ENCODE measurements at regions not wholly inside any gene's neighbourhood (a gene's known extent, or its start where the extent isn't known, plus 50 kb on each side); places are given as distances from the start of the nearest gene placed in this dataset.

DNA sequence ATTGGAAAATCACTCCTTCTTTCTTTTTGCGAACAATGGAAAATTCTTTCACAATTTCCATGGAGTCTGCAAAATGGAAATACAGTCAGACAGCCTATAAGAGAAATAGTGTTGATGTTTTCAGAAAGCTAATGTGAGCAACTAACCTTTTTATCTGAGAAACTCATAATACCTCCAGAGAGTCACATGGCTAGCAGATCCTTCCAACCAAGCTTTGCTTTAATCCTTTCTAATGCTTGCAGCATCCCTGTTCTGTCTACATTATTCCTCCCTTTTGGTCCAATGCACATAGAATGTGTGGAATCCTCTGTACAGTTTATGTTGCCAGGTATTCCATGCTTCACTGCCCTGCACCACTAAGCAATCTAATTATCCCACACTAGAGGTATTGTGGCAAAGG lies 717.5 kb upstream of the LRRN3 start:
- no peak for TF ChIP-seq EZH2phosphoT487 (IDR thresholded peaks at IDR 0.05; ENCODE audit: borderline replicate concordance, low read length)
- Histone ChIP-seq H3K9ac (ENCODE audit: low read length) (no peak overlapping the region), H3K9me3 (ENCODE audit: low read length) (no peaks in the 10 kb centered on the region), H3K4me3 (ENCODE audit: low read length) (no peak overlapping the region), H3K9me2 (replicated peaks; ENCODE audit: low read length) (no peaks in the 10 kb centered on the region), H3F3A (ENCODE audit: low read length, unreplicated experiment) (no peaks in the 10 kb centered on the region), H3K27ac (ENCODE audit: low read length) (no peak overlapping the region), H3K27me3 (ENCODE audit: low read length) (no peaks in the 10 kb centered on the region), H3K4me2 (ENCODE audit: low read length) (no peak overlapping the region), H3K36me3 (ENCODE audit: low read depth, low read length) (no peaks in the 10 kb centered on the region), H3K79me2 (ENCODE audit: low read length) (no peaks in the 10 kb centered on the region), H3K4me1 (ENCODE audit: insufficient read depth, low read length) (no peaks in the 10 kb centered on the region), H2AFZ (ENCODE audit: low read length) (no peak overlapping the region), H4K20me1 (ENCODE audit: low read length) (no peaks in the 10 kb centered on the region)
- CTCF ChIA-PET: no interaction called here
- no TSS peak for BruUV-seq (replicated peaks)
- intact Hi-C loops (cut with micrococcal nuclease): no loop called here
- DNase-seq (no peak), ATAC-seq (no peak)
- POLR2A ChIA-PET (ENCODE audit: unreplicated experiment): no interaction called here

DNA sequence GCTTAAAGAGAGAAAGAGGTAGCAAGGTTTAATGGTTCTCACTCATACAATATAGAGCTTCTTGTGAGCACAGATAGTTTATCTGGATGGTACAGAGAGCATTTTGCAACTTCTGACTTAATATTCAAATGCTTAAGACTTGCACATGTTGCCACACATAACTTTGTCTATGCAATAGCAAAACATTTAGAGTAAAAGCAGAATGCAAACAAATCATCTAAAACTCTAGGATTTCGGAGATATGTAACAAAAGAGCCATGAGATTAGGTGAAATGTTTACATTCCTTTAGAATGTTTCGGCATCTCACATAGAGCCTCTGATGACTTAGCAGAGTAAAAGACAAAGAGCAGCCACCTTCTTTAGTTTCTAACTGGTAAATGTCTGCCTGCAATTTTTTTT lies 717.1 kb upstream of the LRRN3 start:
- BruUV-seq (replicated peaks): no TSS peak
- H3K27me3 ChIP-seq (ENCODE audit: low read length): no peaks in the 10 kb centered on the region
- no peaks in the 10 kb centered on the region for H3K9me3 ChIP-seq (ENCODE audit: low read length)
- H4K20me1 ChIP-seq (ENCODE audit: low read length): no peaks in the 10 kb centered on the region
- ATAC-seq: no peak
- no peak for TF ChIP-seq EZH2phosphoT487 (IDR thresholded peaks at IDR 0.05; ENCODE audit: borderline replicate concordance, low read length)
- TF ChIP-seq, protein P1, sequence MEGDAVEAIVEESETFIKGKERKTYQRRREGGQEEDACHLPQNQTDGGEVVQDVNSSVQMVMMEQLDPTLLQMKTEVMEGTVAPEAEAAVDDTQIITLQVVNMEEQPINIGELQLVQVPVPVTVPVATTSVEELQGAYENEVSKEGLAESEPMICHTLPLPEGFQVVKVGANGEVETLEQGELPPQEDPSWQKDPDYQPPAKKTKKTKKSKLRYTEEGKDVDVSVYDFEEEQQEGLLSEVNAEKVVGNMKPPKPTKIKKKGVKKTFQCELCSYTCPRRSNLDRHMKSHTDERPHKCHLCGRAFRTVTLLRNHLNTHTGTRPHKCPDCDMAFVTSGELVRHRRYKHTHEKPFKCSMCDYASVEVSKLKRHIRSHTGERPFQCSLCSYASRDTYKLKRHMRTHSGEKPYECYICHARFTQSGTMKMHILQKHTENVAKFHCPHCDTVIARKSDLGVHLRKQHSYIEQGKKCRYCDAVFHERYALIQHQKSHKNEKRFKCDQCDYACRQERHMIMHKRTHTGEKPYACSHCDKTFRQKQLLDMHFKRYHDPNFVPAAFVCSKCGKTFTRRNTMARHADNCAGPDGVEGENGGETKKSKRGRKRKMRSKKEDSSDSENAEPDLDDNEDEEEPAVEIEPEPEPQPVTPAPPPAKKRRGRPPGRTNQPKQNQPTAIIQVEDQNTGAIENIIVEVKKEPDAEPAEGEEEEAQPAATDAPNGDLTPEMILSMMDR (conservative IDR thresholded peaks at IDR 0.05; ENCODE audit: low read depth, low read length): no peak
- TF ChIP-seq EZH2 (IDR thresholded peaks at IDR 0.05; ENCODE audit: low read length, unreplicated experiment): no peak
- no peaks in the 10 kb centered on the region for H3K79me2 ChIP-seq (ENCODE audit: low read length)
- DNase-seq: no peak
- no peak overlapping the region for H3K9ac ChIP-seq (ENCODE audit: low read length)
- ChIA-PET POLR2A (ENCODE audit: unreplicated experiment) (no interaction called here), CTCF (no interaction called here)
- no peak overlapping the region for H3K4me3 ChIP-seq (ENCODE audit: low read length)
- H3K27ac ChIP-seq (ENCODE audit: low read length): no peak overlapping the region
- no peaks in the 10 kb centered on the region for H3K4me1 ChIP-seq (ENCODE audit: insufficient read depth, low read length)
- no peak overlapping the region for H2AFZ ChIP-seq (ENCODE audit: low read length)
- H3K9me2 ChIP-seq (replicated peaks; ENCODE audit: low read length): no peaks in the 10 kb centered on the region
- no peaks in the 10 kb centered on the region for H3K36me3 ChIP-seq (ENCODE audit: low read depth, low read length)
- no peak overlapping the region for H3K4me2 ChIP-seq (ENCODE audit: low read length)
- intact Hi-C loops (cut with micrococcal nuclease): no loop called here
- no peaks in the 10 kb centered on the region for H3F3A ChIP-seq (ENCODE audit: low read length, unreplicated experiment)

DNA sequence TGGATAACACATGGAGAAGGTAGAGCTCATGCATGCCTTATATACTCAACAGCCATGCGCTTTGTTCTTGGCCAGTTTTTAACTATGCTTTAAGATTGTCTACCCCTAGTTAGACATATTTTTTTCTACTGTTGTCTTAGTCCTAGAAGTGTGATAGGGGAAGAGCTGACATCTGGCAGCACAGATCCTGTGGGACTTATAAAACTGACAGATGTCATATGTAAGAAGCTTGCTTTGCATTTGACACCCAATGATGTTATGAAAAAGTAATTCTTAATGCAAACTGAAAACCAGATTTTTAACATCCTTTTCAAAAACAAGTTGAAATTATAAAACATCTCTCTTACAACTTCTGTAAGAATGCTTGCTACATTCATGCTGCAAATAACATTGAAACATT lies 715.9 kb upstream of the LRRN3 start:
- ChIA-PET POLR2A (ENCODE audit: unreplicated experiment) (no interaction called here), CTCF (no interaction called here)
- H3K79me2 ChIP-seq (ENCODE audit: low read length): no peaks in the 10 kb centered on the region
- H3K4me3 ChIP-seq (ENCODE audit: low read length): no peak overlapping the region
- ATAC-seq (no peak), DNase-seq (no peak)
- H3K4me1 ChIP-seq (ENCODE audit: insufficient read depth, low read length): no peaks in the 10 kb centered on the region
- H2AFZ ChIP-seq (ENCODE audit: low read length): no peak overlapping the region
- no peaks in the 10 kb centered on the region for H3F3A ChIP-seq (ENCODE audit: low read length, unreplicated experiment)
- no peak for TF ChIP-seq EZH2 (IDR thresholded peaks at IDR 0.05; ENCODE audit: low read length, unreplicated experiment)
- TF ChIP-seq, protein P1 (conservative IDR thresholded peaks at IDR 0.05; ENCODE audit: low read depth, low read length): no peak
- no peak for TF ChIP-seq EZH2phosphoT487 (IDR thresholded peaks at IDR 0.05; ENCODE audit: borderline replicate concordance, low read length)
- no peaks in the 10 kb centered on the region for H3K9me2 ChIP-seq (replicated peaks; ENCODE audit: low read length)
- H3K4me2 ChIP-seq (ENCODE audit: low read length): no peak overlapping the region
- H3K9ac ChIP-seq (ENCODE audit: low read length): no peak overlapping the region
- no peak overlapping the region for H3K27ac ChIP-seq (ENCODE audit: low read length)
- H3K27me3 ChIP-seq (ENCODE audit: low read length): no peaks in the 10 kb centered on the region
- no peaks in the 10 kb centered on the region for H3K36me3 ChIP-seq (ENCODE audit: low read depth, low read length)
- no peaks in the 10 kb centered on the region for H3K9me3 ChIP-seq (ENCODE audit: low read length)
- H4K20me1 ChIP-seq (ENCODE audit: low read length): no peaks in the 10 kb centered on the region
- intact Hi-C loops (cut with micrococcal nuclease): no loop called here
- no TSS peak for BruUV-seq (replicated peaks)

Data from PC-3 (cell line).